HFF-Myc (cell line): ENCODE measurements at regions not wholly inside any gene's neighbourhood (a gene's known extent, or its start where the extent isn't known, plus 50 kb on each side); places are given as distances from the start of the nearest gene placed in this dataset.

ENCODE experiments used
- DNase-seq: peaks from one replicate; pipeline ENCODE4 v3.0.0-alpha.2; 2011; ENCODE audit warnings: low read depth; ENCODE audit errors: extremely low read depth
- H3K4me3 ChIP-seq: replicated peaks from 2 replicates; pipeline ENCODE4 v1.5.1; 2011; ENCODE audit warnings: low read depth, mild to moderate bottlenecking, control low read depth, low read length
- CTCF ChIP-seq: IDR thresholded peaks from 2 replicates; pipeline ENCODE4 v1.5.1; 2012; ENCODE audit warnings: mild to moderate bottlenecking, low read depth, low read length, control low read depth; ENCODE audit errors: missing control alignments

GRCh38 chr6:140070846-140071473 is 696.5 kb upstream of the CITED2 start:
- TF ChIP-seq CTCF = no peak
- no peak for DNase-seq
- no peak overlapping the region for H3K4me3 ChIP-seq

- DNase-seq = no peak
- no peak overlapping the region for H3K4me3 ChIP-seq
- TF ChIP-seq CTCF = no peak
Measured at GRCh38 chr6:140069576-140069975, 695.1 kb upstream of the CITED2 start.

GRCh38 chr6:140068801-140069200 is 694.4 kb upstream of the CITED2 start:
- no peak for DNase-seq
- no peak for TF ChIP-seq CTCF
- no peak overlapping the region for H3K4me3 ChIP-seq

GRCh38 chr6:140064366-140064765 is 689.9 kb upstream of the CITED2 start:
- no peak for DNase-seq
- no peak for TF ChIP-seq CTCF
- H3K4me3 ChIP-seq = no peak overlapping the region

- DNase-seq = no peak
- H3K4me3 ChIP-seq = no peak overlapping the region
- TF ChIP-seq CTCF = no peak
Measured at GRCh38 chr6:140063021-140063399, 688.6 kb upstream of the CITED2 start.

- DNase-seq = no peak
- no peak for TF ChIP-seq CTCF
- no peak overlapping the region for H3K4me3 ChIP-seq
Measured at GRCh38 chr6:140062043-140063020, 687.9 kb upstream of the CITED2 start.
